Loucy (cell line): ENCODE measurements at regions not wholly inside any gene's neighbourhood (a gene's known extent, or its start where the extent isn't known, plus 50 kb on each side); places are given as distances from the start of the nearest gene placed in this dataset.
"Not testable (repeated sequence)": the region's sequence is repeated elsewhere in the genome, so short reads cannot be mapped to it uniquely, and the experiment has no call there.

Experiments used
- H2AFZ ChIP-seq: fragments of 200-600 bp; sonication (generic); 2 replicates; pipeline ENCODE4 v1.6.0; 2016; ENCODE audit warnings: antibody characterized with exemption, mild to moderate bottlenecking, low read length, moderate library complexity
- H3F3A ChIP-seq: fragments of 200-600 bp; 2 replicates; pipeline ENCODE4 v1.6.0; 2016; ENCODE audit warnings: antibody characterized with exemption, low read depth, mild to moderate bottlenecking
- H3K27me3 ChIP-seq: fragments of 200-600 bp; sonication (generic); 2 replicates; pipeline ENCODE4 v1.6.1; 2014; ENCODE audit warnings: low read length, mild to moderate bottlenecking; ENCODE audit not compliant: insufficient read depth, poor library complexity, severe bottlenecking
- H3K36me3 ChIP-seq: fragments of 200-600 bp; sonication (generic); 2 replicates; pipeline ENCODE4 v1.6.1; 2016; ENCODE audit warnings: low read length; ENCODE audit not compliant: insufficient read depth
- H3K4me1 ChIP-seq: fragments of 200-600 bp; sonication (generic); 2 replicates; pipeline ENCODE4 v1.5.1; 2014; ENCODE audit warnings: low read length, mild to moderate bottlenecking; ENCODE audit not compliant: insufficient read depth, poor library complexity, severe bottlenecking
- H3K4me2 ChIP-seq: fragments of 200-600 bp; sonication (generic); 2 replicates; pipeline ENCODE4 v1.6.0; 2014; ENCODE audit warnings: antibody characterized with exemption, low read length, low read depth, mild to moderate bottlenecking; ENCODE audit not compliant: poor library complexity, severe bottlenecking
- H3K4me3 ChIP-seq: fragments of 200-600 bp; sonication (generic); 2 replicates; pipeline ENCODE4 v1.5.1; 2014; ENCODE audit warnings: low read length, mild to moderate bottlenecking, mixed read lengths; ENCODE audit not compliant: poor library complexity, severe bottlenecking
- H3K79me2 ChIP-seq: fragments of 200-600 bp; sonication (generic); 2 replicates; pipeline ENCODE4 v1.6.1; 2014; ENCODE audit warnings: low read length; ENCODE audit not compliant: insufficient read depth
- H3K9ac ChIP-seq: fragments of 200-600 bp; sonication (generic); 2 replicates; pipeline ENCODE4 v1.6.0; 2014; ENCODE audit warnings: mild to moderate bottlenecking, low read depth, low read length, moderate library complexity; ENCODE audit not compliant: poor library complexity, severe bottlenecking
- H3K9me2 ChIP-seq: fragments of 200-600 bp; sonication (generic); replicated peaks from 2 replicates; pipeline ENCODE4 v1.6.1; 2016; ENCODE audit warnings: low read depth, low read length, mixed read lengths
- H3K9me3 ChIP-seq: fragments of 200-600 bp; sonication (generic); 2 replicates; pipeline ENCODE4 v1.6.1; 2014; ENCODE audit warnings: mild to moderate bottlenecking, antibody characterized with exemption, low read length, low read depth; ENCODE audit not compliant: insufficient read depth
- H4K20me1 ChIP-seq: fragments of 200-600 bp; sonication (generic); 2 replicates; pipeline ENCODE4 v1.6.0; 2014; ENCODE audit warnings: antibody characterized with exemption, low read length, mild to moderate bottlenecking; ENCODE audit not compliant: insufficient read depth, poor library complexity, severe bottlenecking

- H3K4me2 ChIP-seq, H3K4me3 ChIP-seq, H2AFZ ChIP-seq, H3K27me3 ChIP-seq, H3K9ac ChIP-seq, H3K79me2 ChIP-seq, H4K20me1 ChIP-seq, H3K36me3 ChIP-seq, H3K4me1 ChIP-seq, H3K9me2 ChIP-seq, H3F3A ChIP-seq, H3K9me3 ChIP-seq: not testable (repeated sequence)
Observed at GRCh38 chr2:89294335-89294734, 602.9 kb downstream of the RPIA start.

- H3K27me3 ChIP-seq, H3K9ac ChIP-seq, H3K4me2 ChIP-seq, H3K4me1 ChIP-seq, H3K79me2 ChIP-seq, H3K4me3 ChIP-seq, H3K9me2 ChIP-seq, H3F3A ChIP-seq, H3K36me3 ChIP-seq, H4K20me1 ChIP-seq, H2AFZ ChIP-seq, H3K9me3 ChIP-seq: not testable (repeated sequence)
Observed at GRCh38 chr2:89296820-89297398, 605.4 kb downstream of the RPIA start.

GRCh38 chr2:89299196-89299595 lies 607.7 kb downstream of the RPIA start:
- not testable (repeated sequence) for H3K36me3 ChIP-seq, H3K9me3 ChIP-seq, H3K4me3 ChIP-seq, H3K79me2 ChIP-seq, H4K20me1 ChIP-seq, H3K27me3 ChIP-seq, H2AFZ ChIP-seq, H3K4me1 ChIP-seq, H3K9ac ChIP-seq, H3K4me2 ChIP-seq, H3F3A ChIP-seq, H3K9me2 ChIP-seq

GRCh38 chr2:89305623-89306022 lies 614.1 kb downstream of the RPIA start:
- not testable (repeated sequence) for H3K4me3 ChIP-seq, H3K79me2 ChIP-seq, H3K9me2 ChIP-seq, H3K9me3 ChIP-seq, H3K4me1 ChIP-seq, H3K27me3 ChIP-seq, H3K36me3 ChIP-seq, H4K20me1 ChIP-seq, H3K9ac ChIP-seq, H3K4me2 ChIP-seq, H3F3A ChIP-seq, H2AFZ ChIP-seq

DNA sequence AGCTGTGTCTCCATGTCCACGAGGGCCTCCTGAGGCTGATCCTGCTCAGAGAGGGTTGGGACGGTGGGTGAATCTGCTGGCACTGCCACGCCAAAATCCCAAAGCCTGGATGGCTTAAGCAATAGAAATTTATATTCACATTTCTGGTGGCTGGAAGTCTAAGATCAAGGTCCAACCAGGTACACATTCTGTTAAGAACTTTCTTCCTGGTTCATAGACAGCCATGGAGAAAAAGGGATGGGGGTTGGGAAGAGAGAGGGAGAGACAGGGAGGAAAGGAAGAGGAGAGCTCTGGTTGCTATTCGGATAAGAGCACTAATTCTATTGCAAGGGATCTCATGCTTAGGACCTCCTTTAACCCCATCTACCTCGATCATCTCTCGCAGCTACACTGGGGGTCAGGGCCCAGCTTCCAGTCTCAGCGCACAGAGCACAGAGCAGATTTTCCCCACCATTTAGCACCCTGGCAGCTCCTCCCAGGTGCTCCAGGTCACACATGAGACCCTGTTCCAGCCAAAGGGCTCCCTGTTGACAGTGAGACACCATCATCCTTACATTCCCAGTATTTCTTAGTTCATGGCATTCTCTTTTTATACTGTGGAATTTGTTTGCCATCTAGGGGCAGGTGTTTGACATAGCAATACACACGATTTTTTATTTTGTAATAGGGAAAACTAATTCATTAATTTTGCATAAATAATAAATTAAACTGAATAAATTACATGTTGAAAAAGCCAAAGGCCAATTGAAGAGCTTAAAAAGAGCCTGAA lies 615.6 kb downstream of the RPIA start:
- not testable (repeated sequence) for H3K79me2 ChIP-seq, H3K9me3 ChIP-seq, H3K4me1 ChIP-seq, H3K9me2 ChIP-seq, H2AFZ ChIP-seq, H3F3A ChIP-seq, H3K4me2 ChIP-seq, H3K27me3 ChIP-seq, H4K20me1 ChIP-seq, H3K36me3 ChIP-seq, H3K9ac ChIP-seq, H3K4me3 ChIP-seq

- not testable (repeated sequence) for H3K9me3 ChIP-seq, H3F3A ChIP-seq, H3K27me3 ChIP-seq, H4K20me1 ChIP-seq, H3K4me3 ChIP-seq, H3K4me1 ChIP-seq, H3K9ac ChIP-seq, H3K36me3 ChIP-seq, H2AFZ ChIP-seq, H3K79me2 ChIP-seq, H3K4me2 ChIP-seq, H3K9me2 ChIP-seq
Observed at GRCh38 chr2:89318990-89319389, 627.5 kb downstream of the RPIA start.

- not testable (repeated sequence) for H3K27me3 ChIP-seq, H2AFZ ChIP-seq, H3K9me3 ChIP-seq, H3K4me1 ChIP-seq, H3K79me2 ChIP-seq, H3K4me2 ChIP-seq, H3K9ac ChIP-seq, H3K36me3 ChIP-seq, H4K20me1 ChIP-seq, H3K4me3 ChIP-seq, H3K9me2 ChIP-seq, H3F3A ChIP-seq
Observed at GRCh38 chr2:89325894-89326293, 634.4 kb downstream of the RPIA start.
